ENCODE measurements at regions not wholly inside any gene's neighbourhood (a gene's known extent, or its start where the extent isn't known, plus 50 kb on each side); places are given as distances from the start of the nearest gene placed in this dataset.

DNA sequence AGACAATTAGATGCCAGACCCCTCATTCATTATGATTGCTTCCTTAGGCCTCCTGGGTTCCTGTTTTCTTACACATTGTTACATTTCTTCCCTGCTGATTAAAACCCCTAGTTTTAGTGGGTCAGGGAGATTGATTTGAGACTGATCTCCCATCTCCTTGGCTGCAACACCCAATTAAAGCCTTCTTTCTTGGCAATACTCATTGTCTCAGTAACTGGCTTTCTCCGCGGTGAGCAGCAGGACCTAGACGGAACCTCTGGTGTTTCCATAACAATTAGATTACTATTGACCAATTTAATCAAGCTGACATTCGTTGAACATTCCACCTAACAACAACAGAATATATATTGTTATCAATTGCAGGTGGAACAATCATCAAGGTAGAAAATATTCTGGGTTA, 1676.4 kb upstream of the SLC39A10 start:
- no peak for DNase-seq (ENCODE audit: low read depth)

DNA sequence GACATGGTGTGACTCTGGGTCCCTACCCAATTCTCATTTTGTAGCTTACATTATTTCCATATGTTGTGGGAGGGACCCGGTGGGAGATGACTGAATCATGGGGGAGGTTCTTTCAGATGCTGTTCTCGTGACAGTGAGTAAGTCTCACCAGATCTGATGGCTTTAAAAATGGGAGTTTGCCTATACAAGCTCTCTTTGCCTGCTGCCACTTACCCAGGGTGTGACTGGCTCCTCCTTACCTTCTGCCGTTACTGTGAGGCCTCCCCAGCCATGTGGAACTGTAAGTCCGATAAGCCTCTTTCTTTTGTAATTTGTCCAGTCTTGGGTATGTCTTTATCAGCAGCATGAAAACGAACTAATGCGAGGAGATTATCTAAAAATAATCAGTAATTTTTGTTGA, 1683.2 kb upstream of the SLC39A10 start:
- no peak for DNase-seq (ENCODE audit: low read depth)

DNA sequence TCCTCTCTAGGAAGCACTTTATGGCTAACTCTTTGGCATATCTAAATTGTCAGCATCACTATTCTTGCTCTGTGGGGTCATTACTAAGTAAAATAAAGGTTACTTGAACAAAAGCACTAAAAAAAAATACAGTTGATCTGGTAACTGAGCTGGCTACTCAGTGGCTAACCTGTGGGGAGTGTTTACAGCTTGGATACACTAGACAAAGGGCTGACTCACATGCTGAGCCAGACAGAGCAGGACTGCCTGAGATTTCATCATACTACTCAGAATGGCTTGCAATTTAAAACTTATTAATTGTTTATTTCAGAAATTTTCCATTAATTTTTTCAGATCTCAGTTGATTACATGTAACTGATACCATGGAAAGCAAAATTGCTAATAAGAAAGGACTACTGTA, 1690.4 kb upstream of the SLC39A10 start:
- no peak for DNase-seq (ENCODE audit: low read depth)

GRCh38 chr2:193965263-193965662, 1691.8 kb upstream of the SLC39A10 start:
- DNase-seq (ENCODE audit: low read depth), result no peak

DNA sequence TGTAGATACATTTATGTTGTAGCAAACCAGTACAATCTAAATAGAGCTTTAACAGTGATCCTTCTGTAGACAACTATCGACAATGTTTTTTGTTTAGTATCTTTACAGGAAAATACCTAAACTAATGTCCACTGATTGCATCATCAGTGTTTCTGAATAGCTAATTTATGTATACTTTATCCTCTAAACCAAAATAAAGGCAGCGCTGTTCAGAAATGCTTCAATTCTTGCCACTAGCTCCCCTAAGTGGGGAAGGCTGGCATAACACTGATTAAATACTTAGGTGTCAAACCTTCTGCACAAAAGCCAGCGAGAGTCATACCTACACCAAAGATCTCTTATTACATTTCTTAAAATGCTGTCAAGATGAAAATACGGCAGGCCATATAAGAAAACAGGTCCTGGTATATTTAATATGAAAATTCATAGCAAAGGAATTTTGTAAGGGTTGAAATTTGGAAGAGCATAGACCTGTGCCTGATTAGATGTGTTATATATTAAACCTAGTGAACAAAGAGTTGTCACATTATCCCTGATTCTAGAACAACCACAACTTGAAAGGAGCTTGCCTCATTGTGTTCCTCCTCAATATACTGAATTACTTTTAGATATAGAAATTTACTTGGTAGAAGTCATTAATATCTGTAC, 1693.4 kb upstream of the SLC39A10 start:
- DNase-seq (ENCODE audit: low read depth), result no peak

DNA sequence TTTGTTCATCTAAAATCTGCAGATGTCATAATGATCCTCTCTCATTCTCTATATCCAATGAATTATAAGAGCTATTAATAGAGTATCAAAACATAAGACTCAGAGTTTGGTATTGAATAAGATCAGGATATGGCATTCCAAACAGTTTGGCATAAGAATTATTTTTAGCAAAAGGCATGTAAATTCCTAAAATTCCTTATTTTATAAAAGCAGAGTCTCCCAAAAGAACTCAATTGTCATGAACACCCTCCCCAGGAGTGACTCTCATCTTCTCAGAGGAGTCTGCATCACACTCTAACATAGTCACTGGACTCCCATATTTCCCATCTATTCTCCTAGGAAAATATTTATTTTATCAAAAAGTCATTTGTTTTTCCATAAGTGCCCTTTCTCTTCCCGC, 1710.2 kb upstream of the SLC39A10 start:
- no peak for DNase-seq (ENCODE audit: low read depth)

DNA sequence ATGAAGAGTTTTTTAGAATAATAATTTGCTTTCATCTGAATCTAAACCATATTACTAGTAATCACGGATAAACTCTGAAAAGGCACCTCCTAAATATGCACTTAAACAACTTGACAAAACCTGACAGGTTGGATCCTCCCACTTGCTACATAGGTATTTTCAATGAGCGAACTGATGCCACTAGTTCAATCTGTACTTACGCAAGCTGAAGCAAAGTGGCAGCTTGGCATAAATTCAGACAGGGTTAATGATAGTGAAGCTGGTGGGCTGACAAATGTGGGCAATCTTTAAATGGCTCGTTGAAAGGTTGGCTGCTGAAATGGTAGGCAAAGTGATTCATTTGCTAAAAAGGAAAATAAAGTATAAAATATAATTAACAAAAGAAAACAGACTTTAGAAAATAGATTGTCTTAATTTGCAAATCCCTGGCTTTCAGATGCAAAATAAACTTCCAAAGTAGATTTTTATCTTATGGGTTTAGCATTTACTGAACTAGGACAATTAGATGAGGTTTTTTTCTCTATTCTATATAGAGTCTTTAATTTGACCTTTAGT, 1713.5 kb upstream of the SLC39A10 start:
- no peak for DNase-seq (ENCODE audit: low read depth)

- no peak for DNase-seq (ENCODE audit: low read depth)
Measured at GRCh38 chr2:193935114-193935513, 1721.9 kb upstream of the SLC39A10 start.

DNA sequence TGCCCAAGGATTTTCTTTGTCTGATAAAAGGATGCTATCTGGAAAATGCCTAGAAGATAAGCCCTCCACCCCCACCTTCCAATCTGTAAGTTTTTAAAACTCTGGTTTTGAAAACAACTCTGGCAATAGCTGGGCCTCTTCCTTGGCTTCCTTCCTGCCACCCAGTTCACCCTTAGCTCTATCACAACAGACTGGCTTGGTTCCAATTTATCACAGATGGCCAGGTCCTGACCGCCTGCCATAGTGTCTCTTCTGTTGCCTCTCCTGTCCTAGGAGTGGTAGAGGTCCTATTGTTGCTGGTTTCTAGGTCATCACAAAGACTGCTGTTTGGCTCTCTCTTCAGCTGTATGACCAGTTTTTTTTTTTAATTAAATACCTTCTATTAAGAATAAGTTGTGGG, 1727.9 kb upstream of the SLC39A10 start:
- DNase-seq (ENCODE audit: low read depth), result no peak

DNA sequence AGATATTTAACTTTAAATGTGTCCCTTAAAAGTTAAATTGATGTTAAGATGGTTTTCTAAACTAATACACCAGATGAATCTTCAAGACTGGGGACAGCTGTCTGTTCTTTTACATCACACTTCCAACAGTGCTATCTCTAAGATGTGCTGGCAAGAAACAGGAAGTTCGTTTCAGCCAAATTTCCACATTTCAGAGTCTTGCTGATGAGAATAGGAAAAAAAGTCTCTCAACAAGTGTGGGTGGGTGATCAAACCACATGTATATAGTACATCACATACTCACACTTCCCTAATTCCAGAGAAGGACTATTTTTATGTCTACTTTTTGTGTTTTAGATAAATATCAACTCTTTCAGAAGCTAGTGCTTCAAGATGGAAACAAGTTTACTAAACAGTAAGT, 1712.8 kb upstream of the TMEFF2 start:
- peak; percentile 25 for DNase-seq (ENCODE audit: low read depth)

DNA sequence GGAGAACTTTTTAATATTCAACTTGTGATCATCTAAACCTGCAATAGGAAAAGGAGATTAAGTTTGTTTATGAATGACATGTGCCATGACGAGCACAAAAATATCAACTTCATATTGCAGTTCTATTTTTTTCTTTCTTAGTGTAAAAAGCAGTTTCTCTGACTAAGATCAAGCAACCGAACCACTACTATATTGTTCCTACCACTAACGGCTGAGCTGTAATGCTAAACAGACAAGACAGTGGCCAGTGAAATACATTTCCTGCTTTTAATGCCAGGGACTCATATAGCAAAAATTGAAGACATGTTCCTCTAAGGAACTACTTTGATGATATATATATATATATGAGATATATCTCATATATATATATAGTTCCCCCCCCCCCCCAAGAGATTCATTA, 1705.6 kb upstream of the TMEFF2 start:
- DNase-seq (ENCODE audit: low read depth), result no peak

DNA sequence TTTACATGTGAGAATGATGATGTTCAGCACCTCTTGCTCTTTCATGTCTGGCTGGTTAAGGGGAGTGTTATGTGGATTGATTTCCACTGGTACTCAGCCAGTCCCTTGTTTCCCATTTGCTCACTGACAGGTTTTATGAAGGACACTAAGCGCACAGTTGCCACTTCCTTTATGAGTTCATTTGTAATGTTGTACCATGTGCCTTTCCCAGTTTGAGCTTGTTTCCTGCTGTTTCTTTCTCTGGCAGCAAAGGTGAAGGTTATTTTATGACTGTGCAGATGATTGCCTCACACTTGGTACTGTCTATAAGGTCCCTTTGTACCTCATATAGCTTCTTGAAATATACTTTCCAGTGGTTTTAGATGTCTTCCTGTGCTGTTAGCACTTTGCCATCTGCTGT, 1700.5 kb upstream of the TMEFF2 start:
- DNase-seq (ENCODE audit: low read depth), result no peak

DNA sequence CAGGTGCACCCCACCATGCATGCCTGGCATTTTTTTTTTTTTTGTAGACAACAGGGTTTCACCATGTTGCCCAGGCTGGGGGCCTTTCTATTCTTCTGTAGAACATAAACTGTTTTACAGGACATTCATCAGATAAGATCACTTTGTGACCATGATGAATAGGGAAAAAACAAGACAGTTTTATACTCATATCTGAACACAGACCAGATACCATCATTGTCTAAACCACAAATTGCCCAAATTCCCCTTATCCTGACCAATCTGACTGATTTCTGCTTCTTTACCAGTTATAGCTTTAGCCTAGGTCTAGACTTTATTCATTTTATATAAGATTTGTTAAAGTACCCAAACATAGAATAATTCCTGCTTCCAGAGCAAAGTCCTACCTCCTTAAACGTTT, 1699.3 kb upstream of the TMEFF2 start:
- no peak for DNase-seq (ENCODE audit: low read depth)

DNA sequence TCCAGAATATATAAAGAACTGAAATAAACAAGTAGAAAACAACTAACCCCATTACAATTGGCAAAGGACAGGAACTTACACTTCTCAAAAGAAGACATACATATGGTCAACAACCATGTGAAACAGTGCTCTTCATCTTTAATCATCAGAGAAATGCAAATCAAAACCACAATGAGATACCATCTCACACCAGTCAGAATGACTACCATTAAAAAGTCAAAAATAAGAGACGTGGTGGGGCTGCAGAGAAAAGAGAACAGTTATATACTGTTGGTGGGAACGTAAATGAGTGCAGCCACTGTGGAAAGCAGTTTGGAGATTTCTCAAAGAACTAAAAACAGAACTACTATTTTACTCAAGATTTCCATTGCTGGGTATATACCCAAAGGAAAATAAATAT, 1696.3 kb upstream of the TMEFF2 start:
- DNase-seq (ENCODE audit: low read depth), result no peak

GRCh38 chr2:193885419-193885818, 1690.7 kb upstream of the TMEFF2 start:
- no peak for DNase-seq (ENCODE audit: low read depth)

GRCh38 chr2:193883820-193884219, 1689.1 kb upstream of the TMEFF2 start:
- no peak for DNase-seq (ENCODE audit: low read depth)

- no peak for DNase-seq (ENCODE audit: low read depth)
Measured at GRCh38 chr2:193876980-193877379, 1682.2 kb upstream of the TMEFF2 start.

DNA sequence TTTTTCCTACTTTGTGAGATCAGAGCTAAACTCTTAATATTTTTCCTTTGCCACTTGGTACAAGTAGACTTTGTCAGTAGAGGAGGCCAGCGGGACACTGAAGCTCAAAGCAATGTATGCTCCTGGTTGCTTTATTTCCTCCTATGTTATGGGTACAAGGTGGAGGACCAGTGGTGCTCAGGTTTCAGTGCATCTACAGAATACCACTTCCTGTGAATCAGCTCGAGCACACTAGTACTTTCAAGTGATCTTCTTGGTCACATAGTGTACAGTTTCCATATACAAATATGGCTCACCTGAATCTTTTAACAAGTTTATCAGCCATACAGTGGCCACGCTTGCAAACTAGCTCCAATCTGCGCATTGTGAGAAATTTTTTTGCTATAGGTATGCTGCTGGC, 1674.8 kb upstream of the TMEFF2 start:
- no peak for DNase-seq (ENCODE audit: low read depth)

- no peak for DNase-seq (ENCODE audit: low read depth)
Measured at GRCh38 chr2:193868833-193869232, 1674.1 kb upstream of the TMEFF2 start.

- no peak for DNase-seq (ENCODE audit: low read depth)
Measured at GRCh38 chr2:193868132-193868531, 1673.4 kb upstream of the TMEFF2 start.

DNA sequence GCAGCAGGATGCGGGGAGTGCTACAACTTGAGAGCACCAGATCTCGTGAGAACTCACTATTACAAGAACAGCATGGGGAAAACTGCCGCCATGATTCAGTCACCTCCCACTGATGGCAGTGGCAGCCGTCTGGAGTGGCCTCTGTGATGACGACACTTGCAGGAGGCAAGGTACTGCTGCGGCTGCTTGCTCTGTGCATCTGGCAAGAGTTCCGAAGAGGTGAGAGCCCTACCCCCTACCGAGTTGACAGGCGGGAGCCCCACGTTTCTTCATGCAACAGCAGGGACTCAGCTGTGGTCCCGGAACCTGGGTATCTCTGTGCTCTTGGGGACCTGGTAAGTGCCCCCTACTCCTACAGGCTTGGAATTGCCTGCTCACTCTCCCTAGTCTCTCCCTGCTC, 1672.7 kb upstream of the TMEFF2 start:
- DNase-seq (ENCODE audit: low read depth), result no peak

GRCh38 chr2:193861557-193861956, 1666.8 kb upstream of the TMEFF2 start:
- no peak for DNase-seq (ENCODE audit: low read depth)

- no peak for DNase-seq (ENCODE audit: low read depth)
Measured at GRCh38 chr2:193847991-193848390, 1653.3 kb upstream of the TMEFF2 start.

DNA sequence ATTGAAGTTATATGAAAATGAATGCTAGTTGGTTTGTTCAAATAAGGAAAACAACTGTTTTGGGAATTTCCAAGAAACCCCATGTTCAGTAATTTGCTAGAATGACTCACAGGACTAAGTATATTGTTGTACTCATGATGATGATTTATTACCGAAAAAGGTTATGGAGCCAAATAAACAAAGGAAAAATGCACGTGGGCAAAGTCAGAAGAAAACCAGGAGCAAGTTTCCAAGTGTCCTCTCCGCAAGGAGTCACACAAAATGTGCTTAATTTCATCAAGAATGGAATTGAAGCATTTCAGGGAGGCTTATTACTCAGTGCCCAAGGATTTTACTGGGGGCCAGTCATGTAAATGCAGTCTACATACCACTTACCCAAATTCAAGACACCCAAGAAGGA, 1652.4 kb upstream of the TMEFF2 start:
- DNase-seq (ENCODE audit: low read depth), result no peak

Data from CMK (cell line).